Body of pancreas (tissue), 4 donors: ENCODE measurements at regions not wholly inside any gene's neighbourhood (a gene's known extent, or its start where the extent isn't known, plus 50 kb on each side); places are given as distances from the start of the nearest gene placed in this dataset.

ENCODE experiments used
- POLR2A ChIP-seq, 3 donors: fragments of 450-650 bp; IDR thresholded peaks; one replicate each; pipeline ENCODE4 v1.6.1; 2016; ENCODE audit warnings: antibody characterized with exemption in 3 of 3, mild to moderate bottlenecking in 2 of 3
- TF ChIP-seq, protein P1 (sequence below), 7 experiments: fragments of 450-650 bp in 4 of 7; fragments of 200-600 bp in 3 of 7; sonication (generic) in 3 of 7; IDR thresholded peaks; one replicate each; pipeline ENCODE4 v1.5.1; 2016 to 2019; ENCODE audit warnings: antibody characterized with exemption in 7 of 7

DNA sequence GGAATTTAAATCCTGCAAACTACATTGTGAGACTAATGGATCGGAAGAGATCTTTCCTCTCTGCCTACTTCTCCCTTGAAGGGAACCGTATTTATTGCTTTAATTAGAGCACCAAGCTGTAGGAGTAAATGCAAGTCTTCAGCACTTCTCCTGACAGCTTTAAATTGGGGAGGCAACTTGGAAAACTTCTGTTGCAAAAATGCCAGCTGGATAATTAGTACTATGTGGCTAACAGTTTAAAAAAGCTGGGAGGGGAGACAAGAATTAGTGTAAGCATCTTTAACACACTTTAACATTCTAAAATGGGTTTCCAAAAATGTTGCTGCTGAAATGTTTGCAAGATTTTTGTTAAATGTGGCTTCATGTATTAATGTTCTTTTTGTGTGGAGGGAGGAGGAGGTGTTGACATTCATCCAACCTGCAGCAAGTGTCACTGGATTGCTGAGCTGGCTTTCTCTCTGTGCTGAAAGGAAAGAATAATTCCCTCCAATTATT is 108.5 kb downstream of the PCTP start:
- TF ChIP-seq, protein P1, sequence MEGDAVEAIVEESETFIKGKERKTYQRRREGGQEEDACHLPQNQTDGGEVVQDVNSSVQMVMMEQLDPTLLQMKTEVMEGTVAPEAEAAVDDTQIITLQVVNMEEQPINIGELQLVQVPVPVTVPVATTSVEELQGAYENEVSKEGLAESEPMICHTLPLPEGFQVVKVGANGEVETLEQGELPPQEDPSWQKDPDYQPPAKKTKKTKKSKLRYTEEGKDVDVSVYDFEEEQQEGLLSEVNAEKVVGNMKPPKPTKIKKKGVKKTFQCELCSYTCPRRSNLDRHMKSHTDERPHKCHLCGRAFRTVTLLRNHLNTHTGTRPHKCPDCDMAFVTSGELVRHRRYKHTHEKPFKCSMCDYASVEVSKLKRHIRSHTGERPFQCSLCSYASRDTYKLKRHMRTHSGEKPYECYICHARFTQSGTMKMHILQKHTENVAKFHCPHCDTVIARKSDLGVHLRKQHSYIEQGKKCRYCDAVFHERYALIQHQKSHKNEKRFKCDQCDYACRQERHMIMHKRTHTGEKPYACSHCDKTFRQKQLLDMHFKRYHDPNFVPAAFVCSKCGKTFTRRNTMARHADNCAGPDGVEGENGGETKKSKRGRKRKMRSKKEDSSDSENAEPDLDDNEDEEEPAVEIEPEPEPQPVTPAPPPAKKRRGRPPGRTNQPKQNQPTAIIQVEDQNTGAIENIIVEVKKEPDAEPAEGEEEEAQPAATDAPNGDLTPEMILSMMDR (IDR thresholded peaks at IDR 0.05), result no peak
- no peak for TF ChIP-seq POLR2A (IDR thresholded peaks at IDR 0.05)
